Esophagus squamous epithelium (tissue), 4 donors: ENCODE measurements at regions not wholly inside any gene's neighbourhood (a gene's known extent, or its start where the extent isn't known, plus 50 kb on each side); places are given as distances from the start of the nearest gene placed in this dataset.

Source experiments
- POLR2A ChIP-seq, 4 donors: fragments of 450-650 bp; IDR thresholded peaks; one replicate each; pipeline ENCODE4 v1.6.1; 2017; ENCODE audit warnings: antibody characterized with exemption in 4 of 4, mild to moderate bottlenecking in 4 of 4, moderate library complexity in 3 of 4
- TF ChIP-seq, protein P1 (sequence below), 6 experiments: fragments of 450-650 bp in 4 of 6; fragments of 200-600 bp in 2 of 6; sonication (generic) in 2 of 6; IDR thresholded peaks; one replicate each; pipeline ENCODE4 v1.5.1; 2016 to 2019; ENCODE audit warnings: antibody characterized with exemption in 6 of 6, mild to moderate bottlenecking in 4 of 6, moderate library complexity in 4 of 6

DNA sequence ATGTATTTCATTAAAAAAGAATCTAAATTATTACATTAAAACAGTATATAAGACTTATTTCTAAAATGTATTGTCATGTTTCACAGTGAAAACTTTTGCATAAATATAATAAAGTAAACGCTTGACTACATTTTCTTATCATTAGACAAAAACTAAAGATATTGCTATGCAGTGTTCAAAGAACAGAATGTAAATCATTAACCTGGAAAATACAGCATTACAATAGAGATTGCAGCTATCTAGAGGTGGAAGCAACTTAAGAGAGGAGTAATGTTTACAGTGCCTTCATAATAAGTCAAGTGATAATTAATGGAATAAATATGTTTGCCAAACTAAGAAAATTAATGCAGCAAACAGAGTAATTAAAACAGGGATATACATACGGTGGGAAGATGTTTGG, 940.9 kb downstream of the FSTL5 start:
- TF ChIP-seq, protein P1, sequence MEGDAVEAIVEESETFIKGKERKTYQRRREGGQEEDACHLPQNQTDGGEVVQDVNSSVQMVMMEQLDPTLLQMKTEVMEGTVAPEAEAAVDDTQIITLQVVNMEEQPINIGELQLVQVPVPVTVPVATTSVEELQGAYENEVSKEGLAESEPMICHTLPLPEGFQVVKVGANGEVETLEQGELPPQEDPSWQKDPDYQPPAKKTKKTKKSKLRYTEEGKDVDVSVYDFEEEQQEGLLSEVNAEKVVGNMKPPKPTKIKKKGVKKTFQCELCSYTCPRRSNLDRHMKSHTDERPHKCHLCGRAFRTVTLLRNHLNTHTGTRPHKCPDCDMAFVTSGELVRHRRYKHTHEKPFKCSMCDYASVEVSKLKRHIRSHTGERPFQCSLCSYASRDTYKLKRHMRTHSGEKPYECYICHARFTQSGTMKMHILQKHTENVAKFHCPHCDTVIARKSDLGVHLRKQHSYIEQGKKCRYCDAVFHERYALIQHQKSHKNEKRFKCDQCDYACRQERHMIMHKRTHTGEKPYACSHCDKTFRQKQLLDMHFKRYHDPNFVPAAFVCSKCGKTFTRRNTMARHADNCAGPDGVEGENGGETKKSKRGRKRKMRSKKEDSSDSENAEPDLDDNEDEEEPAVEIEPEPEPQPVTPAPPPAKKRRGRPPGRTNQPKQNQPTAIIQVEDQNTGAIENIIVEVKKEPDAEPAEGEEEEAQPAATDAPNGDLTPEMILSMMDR (IDR thresholded peaks at IDR 0.05) = no peak
- TF ChIP-seq POLR2A (IDR thresholded peaks at IDR 0.05) = no peak
